Breast epithelium (tissue), 4 donors: ENCODE measurements at regions not wholly inside any gene's neighbourhood (a gene's known extent, or its start where the extent isn't known, plus 50 kb on each side); places are given as distances from the start of the nearest gene placed in this dataset.

ENCODE experiments used
- DNase-seq, 2 donors: peaks; one replicate each; pipeline ENCODE4 v3.0.0-alpha.2; 2019; ENCODE audit warnings: low spot score in 2 of 2
- H3K27ac ChIP-seq, 2 donors: fragments of 200-600 bp; sonication (generic) in 1 of 2; one replicate each; pipeline ENCODE4 v1.5.1; 2016 to 2019; ENCODE audit warnings: mild to moderate bottlenecking in 1 of 2
- H3K27me3 ChIP-seq, 2 donors: fragments of 200-600 bp; sonication (generic) in 1 of 2; one replicate each; pipeline versions ENCODE4 v1.5.1 to v1.6.0; 2017 to 2019; ENCODE audit warnings: control low read depth in 1 of 2, mild to moderate bottlenecking in 1 of 2
- H3K36me3 ChIP-seq: fragments of 200-600 bp; one replicate; pipeline ENCODE4 v1.5.1; 2019
- H3K4me1 ChIP-seq, 2 donors: fragments of 200-600 bp; sonication (generic); one replicate each; pipeline ENCODE4 v1.5.1; 2016 to 2019; ENCODE audit warnings: control low read depth in 1 of 2
- H3K4me3 ChIP-seq, 3 donors: fragments of 200-600 bp; sonication (generic); 1 replicate in 2 of 3; 2 replicates in 1 of 3; pipeline ENCODE4 v1.5.1; 2016 to 2019; ENCODE audit warnings: mild to moderate bottlenecking in 3 of 3, moderate library complexity in 2 of 3
- H3K9me3 ChIP-seq, 2 donors: fragments of 200-600 bp; sonication (generic) in 1 of 2; one replicate each; pipeline ENCODE4 v1.5.1; 2016 to 2019; ENCODE audit warnings: control low read depth in 1 of 2
- POLR2A ChIP-seq: fragments of 450-650 bp; IDR thresholded peaks from one replicate; pipeline ENCODE4 v1.6.1; 2016; ENCODE audit warnings: antibody characterized with exemption, mild to moderate bottlenecking, moderate library complexity
- POLR2AphosphoS5 ChIP-seq, 3 donors: sonication (generic); formaldehyde crosslinking; IDR thresholded peaks; one replicate each; pipeline ENCODE4 v1.6.1; 2017; ENCODE audit warnings: antibody characterized with exemption in 3 of 3
- intact Hi-C: fragments of 100-400 bp; cut with DNase I; formaldehyde crosslinking; loops from one replicate; pipeline ENCODE4 v1.15.1; 2023; ENCODE audit warnings: low total_unique reads
- TF ChIP-seq, protein P1 (sequence below), 3 donors: fragments of 450-650 bp; IDR thresholded peaks; one replicate each; pipeline ENCODE4 v1.5.1; 2016 to 2017; ENCODE audit warnings: antibody characterized with exemption in 3 of 3, mild to moderate bottlenecking in 3 of 3, moderate library complexity in 3 of 3

DNA sequence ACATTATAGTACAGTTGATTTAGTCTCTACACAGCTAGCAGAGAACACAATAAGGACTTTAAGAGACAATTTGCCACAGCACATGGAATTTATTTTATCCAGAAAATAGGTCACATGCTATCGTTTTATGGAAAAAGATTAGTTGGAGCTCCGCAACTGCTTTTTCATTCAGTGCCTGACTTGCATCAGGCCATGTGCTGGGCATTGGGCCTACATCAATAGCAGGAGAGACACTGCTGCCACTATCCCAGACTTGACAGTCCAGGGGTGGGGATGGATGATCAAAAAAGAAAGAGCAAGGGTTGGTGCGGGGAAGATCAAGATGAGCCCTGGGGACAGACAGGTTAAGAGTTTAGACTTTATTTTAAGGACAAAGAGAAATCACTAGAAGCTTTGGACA, 75.2 kb upstream of the C3orf80 start:
- Histone ChIP-seq H3K36me3 (no peaks in the 10 kb centered on the region), H3K27ac (no peak overlapping the region), H3K4me3 (no peak overlapping the region), H3K4me1 (no peaks in the 10 kb centered on the region), H3K9me3 (no peaks in the 10 kb centered on the region), H3K27me3 (no peaks in the 10 kb centered on the region)
- intact Hi-C loops, result no loop called here
- no peak for DNase-seq
- TF ChIP-seq POLR2A (no peak), POLR2AphosphoS5 (IDR thresholded peaks at IDR 0.05) (no peak)
- TF ChIP-seq, protein P1, sequence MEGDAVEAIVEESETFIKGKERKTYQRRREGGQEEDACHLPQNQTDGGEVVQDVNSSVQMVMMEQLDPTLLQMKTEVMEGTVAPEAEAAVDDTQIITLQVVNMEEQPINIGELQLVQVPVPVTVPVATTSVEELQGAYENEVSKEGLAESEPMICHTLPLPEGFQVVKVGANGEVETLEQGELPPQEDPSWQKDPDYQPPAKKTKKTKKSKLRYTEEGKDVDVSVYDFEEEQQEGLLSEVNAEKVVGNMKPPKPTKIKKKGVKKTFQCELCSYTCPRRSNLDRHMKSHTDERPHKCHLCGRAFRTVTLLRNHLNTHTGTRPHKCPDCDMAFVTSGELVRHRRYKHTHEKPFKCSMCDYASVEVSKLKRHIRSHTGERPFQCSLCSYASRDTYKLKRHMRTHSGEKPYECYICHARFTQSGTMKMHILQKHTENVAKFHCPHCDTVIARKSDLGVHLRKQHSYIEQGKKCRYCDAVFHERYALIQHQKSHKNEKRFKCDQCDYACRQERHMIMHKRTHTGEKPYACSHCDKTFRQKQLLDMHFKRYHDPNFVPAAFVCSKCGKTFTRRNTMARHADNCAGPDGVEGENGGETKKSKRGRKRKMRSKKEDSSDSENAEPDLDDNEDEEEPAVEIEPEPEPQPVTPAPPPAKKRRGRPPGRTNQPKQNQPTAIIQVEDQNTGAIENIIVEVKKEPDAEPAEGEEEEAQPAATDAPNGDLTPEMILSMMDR (IDR thresholded peaks at IDR 0.05), result no peak

DNA sequence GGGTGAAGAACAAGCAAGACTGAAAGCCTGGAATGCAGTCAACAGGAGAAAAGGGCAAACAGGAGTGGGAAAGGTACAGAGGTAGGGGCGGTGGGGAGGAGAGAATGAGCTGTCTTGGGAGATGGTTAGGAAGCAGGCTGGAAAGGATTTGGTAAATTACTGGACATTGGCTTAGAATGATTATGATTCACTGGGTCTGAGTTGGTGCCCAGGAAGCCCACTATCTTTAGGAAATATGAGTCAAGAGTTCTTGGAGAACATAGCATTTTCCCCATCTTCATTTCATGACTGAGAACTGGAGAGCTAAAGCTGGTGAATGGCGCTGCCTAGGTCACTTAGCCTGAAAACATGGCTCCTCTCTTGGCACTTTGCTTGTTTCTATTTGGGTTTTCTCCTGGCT, 74.7 kb upstream of the C3orf80 start:
- no peak overlapping the region for H3K27ac ChIP-seq
- intact Hi-C loops, result no loop called here
- no peak for DNase-seq
- H3K36me3 ChIP-seq, result no peaks in the 10 kb centered on the region
- TF ChIP-seq, protein P1 (IDR thresholded peaks at IDR 0.05), result no peak
- TF ChIP-seq POLR2AphosphoS5 (IDR thresholded peaks at IDR 0.05) (no peak), POLR2A (no peak)
- no peaks in the 10 kb centered on the region for H3K27me3 ChIP-seq
- H3K9me3 ChIP-seq, result no peaks in the 10 kb centered on the region
- H3K4me1 ChIP-seq, result no peaks in the 10 kb centered on the region
- no peak overlapping the region for H3K4me3 ChIP-seq

DNA sequence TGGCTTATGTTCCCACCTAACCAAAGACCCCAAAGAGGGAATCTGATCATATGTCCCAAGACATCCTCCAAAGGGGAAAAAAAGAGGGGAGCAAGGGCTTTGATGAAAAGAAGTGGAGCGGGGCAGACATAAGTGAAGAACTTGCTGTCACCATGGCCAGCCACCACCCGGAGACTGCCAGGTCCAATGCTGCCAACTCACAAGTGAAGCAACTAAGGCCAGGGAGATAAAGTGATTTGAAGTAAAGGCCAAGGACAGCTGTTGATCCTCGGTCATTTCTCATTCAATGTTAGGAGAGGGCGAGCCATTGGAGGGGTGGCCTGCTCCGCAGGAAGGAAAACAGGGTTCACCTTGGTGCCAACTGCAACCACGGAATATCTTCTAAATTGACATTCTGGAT, 72.6 kb upstream of the C3orf80 start:
- intact Hi-C loops, result no loop called here
- no peaks in the 10 kb centered on the region for H3K9me3 ChIP-seq
- DNase-seq, result no peak
- no peaks in the 10 kb centered on the region for H3K27me3 ChIP-seq
- no peak overlapping the region for H3K4me3 ChIP-seq
- no peak overlapping the region for H3K27ac ChIP-seq
- TF ChIP-seq, protein P1 (IDR thresholded peaks at IDR 0.05), result no peak
- no peak for TF ChIP-seq POLR2AphosphoS5 (IDR thresholded peaks at IDR 0.05)
- no peak for TF ChIP-seq POLR2A
- no peaks in the 10 kb centered on the region for H3K36me3 ChIP-seq
- H3K4me1 ChIP-seq, result no peaks in the 10 kb centered on the region

DNA sequence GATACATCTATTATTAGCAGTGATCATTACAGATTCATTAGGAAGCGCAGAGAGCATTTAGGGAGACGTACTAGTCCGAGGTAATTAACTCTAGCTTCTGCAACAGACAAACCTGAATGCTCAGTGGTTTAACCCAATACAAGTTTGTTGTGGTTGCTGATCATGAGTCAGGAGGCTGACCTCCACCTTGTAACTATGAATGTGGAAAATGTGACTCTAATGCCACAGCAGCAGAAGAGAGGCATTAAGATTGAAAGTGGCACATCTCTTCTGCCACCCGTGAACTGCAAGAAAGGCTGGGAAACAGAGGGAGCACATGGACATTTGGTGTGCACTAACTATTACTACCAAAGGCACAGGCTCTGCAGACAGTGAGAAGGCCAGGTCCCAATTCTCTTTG, 71.2 kb upstream of the C3orf80 start:
- intact Hi-C loops, result no loop called here
- TF ChIP-seq, protein P1 (IDR thresholded peaks at IDR 0.05), result no peak
- TF ChIP-seq POLR2A, result no peak
- TF ChIP-seq POLR2AphosphoS5 (IDR thresholded peaks at IDR 0.05), result no peak
- Histone ChIP-seq H3K27me3 (no peaks in the 10 kb centered on the region), H3K27ac (no peak overlapping the region), H3K4me3 (no peak overlapping the region), H3K9me3 (no peaks in the 10 kb centered on the region), H3K36me3 (no peaks in the 10 kb centered on the region), H3K4me1 (no peaks in the 10 kb centered on the region)
- DNase-seq, result no peak

DNA sequence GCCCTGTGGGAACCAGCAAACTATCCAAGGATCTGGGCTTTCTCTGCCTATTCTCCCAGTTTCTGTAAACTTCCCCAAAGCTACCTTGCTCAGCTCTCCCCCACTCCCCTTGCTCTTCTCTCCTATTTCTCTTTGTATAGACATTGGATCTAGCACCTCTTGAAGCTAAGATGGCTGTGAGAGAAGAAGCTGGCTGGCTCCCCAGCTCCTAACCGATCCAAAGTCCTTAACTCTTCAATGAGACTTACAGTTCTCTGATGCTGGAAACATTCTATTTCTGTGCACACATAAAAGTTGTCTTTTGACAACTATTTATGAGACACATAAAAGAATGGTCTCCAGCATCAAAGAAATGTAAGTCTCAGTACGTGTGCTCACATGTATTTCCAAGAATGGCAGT, 70.6 kb upstream of the C3orf80 start:
- Histone ChIP-seq H3K27me3 (no peaks in the 10 kb centered on the region), H3K9me3 (no peaks in the 10 kb centered on the region), H3K4me1 (no peaks in the 10 kb centered on the region), H3K4me3 (no peak overlapping the region), H3K27ac (no peak overlapping the region), H3K36me3 (no peaks in the 10 kb centered on the region)
- TF ChIP-seq POLR2A (no peak), POLR2AphosphoS5 (IDR thresholded peaks at IDR 0.05) (no peak)
- TF ChIP-seq, protein P1 (IDR thresholded peaks at IDR 0.05), result no peak
- no peak for DNase-seq
- intact Hi-C loops, result no loop called here
